ENCODE measurements at regions not wholly inside any gene's neighbourhood (a gene's known extent, or its start where the extent isn't known, plus 50 kb on each side); places are given as distances from the start of the nearest gene placed in this dataset.

DNA sequence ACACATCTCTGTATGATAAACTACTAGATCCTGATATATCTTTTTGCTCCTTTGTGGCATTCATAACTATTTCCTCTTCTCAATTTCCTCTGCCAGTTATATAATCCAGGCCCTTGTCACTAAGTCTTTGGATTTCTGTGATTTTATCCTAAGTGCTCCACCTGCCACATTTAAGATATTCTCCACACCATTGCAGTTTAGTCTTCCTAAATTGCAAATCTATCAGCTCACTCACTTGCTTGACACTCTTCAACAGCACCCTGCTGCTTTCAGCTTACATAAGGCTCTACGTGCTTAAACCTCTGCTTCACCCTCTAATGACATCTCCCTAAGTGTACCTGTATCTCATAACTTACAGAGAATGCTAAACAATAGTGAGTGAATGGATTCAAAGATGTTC is 1032.2 kb upstream of the SEL1L start:
- no peak for DNase-seq (ENCODE audit: low read depth, low spot score)
- Histone ChIP-seq H3K4me3 (no peak overlapping the region), H3K36me3 (ENCODE audit: insufficient read depth, low read length) (no peaks in the 10 kb centered on the region), H3K9ac (ENCODE audit: insufficient read length) (no peak overlapping the region), H3K27ac (no peak overlapping the region), H3K9me3 (ENCODE audit: low read depth, low read length) (no peaks in the 10 kb centered on the region)
- TF ChIP-seq POLR2AphosphoS5 (IDR thresholded peaks at IDR 0.05; ENCODE audit: borderline replicate concordance, low read depth, low read length) (no peak), FOXP2 (optimal IDR thresholded peaks at IDR 0.05; ENCODE audit: control extremely low read depth, extremely low read length, insufficient read depth) (no peak), EZH2 (IDR thresholded peaks at IDR 0.05) (no peak)

DNA sequence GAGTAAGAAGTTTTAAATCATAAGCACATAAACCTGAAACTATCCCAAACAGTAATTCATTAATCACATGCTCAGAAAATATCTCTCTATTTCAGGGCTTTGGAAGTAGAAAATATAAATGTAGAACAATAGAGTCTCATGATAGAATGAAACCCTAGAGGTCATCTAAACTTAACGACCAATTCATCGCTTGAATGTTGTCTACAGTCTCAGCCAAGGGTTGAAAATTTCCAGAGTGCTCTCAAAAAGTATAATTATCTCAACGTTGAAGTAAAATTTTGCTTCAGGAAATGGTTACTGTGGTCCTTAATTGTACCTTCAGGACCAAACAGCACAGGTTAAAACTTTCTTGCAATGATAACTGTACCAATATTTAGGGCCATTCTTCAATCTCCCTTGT is 1053.6 kb upstream of the SEL1L start:
- TF ChIP-seq POLR2AphosphoS5 (IDR thresholded peaks at IDR 0.05; ENCODE audit: borderline replicate concordance, low read depth, low read length) (no peak), FOXP2 (optimal IDR thresholded peaks at IDR 0.05; ENCODE audit: control extremely low read depth, extremely low read length, insufficient read depth) (no peak), EZH2 (IDR thresholded peaks at IDR 0.05) (no peak)
- Histone ChIP-seq H3K9ac (ENCODE audit: insufficient read length) (no peak overlapping the region), H3K4me3 (no peak overlapping the region), H3K36me3 (ENCODE audit: insufficient read depth, low read length) (no peaks in the 10 kb centered on the region), H3K27ac (no peak overlapping the region), H3K9me3 (ENCODE audit: low read depth, low read length) (no peaks in the 10 kb centered on the region)
- no peak for DNase-seq (ENCODE audit: low read depth, low spot score)

DNA sequence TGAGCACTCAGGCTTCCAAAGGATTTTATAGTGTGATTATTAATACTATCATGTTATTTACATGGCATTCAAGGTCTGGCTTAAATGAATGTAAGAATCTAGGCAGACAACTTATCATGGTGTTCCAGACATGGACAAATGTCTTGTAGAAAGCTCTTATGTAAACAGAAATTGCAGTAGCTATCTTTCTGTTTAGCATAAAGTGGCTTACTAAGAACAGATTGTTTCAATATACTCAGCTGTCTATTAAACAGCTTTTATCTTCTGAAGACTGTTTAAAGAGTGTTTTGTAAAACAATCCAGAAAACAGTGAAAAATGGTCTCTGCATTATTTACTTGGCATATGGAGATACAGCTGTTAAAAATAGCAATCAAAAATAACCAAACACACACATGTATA is 1061.8 kb upstream of the SEL1L start:
- Histone ChIP-seq H3K9me3 (ENCODE audit: low read depth, low read length) (no peaks in the 10 kb centered on the region), H3K9ac (ENCODE audit: insufficient read length) (no peak overlapping the region)

DNA sequence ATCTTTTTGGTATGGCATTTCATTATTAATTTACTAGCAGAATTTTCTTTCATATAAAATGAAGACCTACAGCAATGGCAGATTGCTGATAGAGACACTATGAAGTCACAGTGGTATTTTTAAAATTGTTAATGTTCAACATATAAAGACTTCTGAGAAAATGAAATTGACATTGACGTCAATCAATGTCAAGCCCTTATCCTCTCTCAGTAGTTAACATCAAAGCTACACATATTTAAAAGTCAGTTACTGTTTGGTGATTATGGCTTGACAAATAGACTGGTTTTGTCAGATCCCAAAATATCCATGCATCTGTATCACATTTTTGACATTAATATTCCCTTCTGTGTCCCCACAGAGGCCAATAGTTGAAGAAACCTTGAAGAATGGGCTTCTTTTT is 1069.1 kb upstream of the SEL1L start:
- no peak for TF ChIP-seq POLR2AphosphoS5 (IDR thresholded peaks at IDR 0.05; ENCODE audit: borderline replicate concordance, low read depth, low read length)
- no peak for TF ChIP-seq EZH2 (IDR thresholded peaks at IDR 0.05)
- no peak for TF ChIP-seq FOXP2 (optimal IDR thresholded peaks at IDR 0.05; ENCODE audit: control extremely low read depth, extremely low read length, insufficient read depth)
- no peak overlapping the region for H3K4me3 ChIP-seq
- H3K36me3 ChIP-seq (ENCODE audit: insufficient read depth, low read length), result no peaks in the 10 kb centered on the region
- H3K27ac ChIP-seq, result no peak overlapping the region
- DNase-seq (ENCODE audit: low read depth, low spot score), result no peak
- no peak overlapping the region for H3K9ac ChIP-seq (ENCODE audit: insufficient read length)
- no peaks in the 10 kb centered on the region for H3K9me3 ChIP-seq (ENCODE audit: low read depth, low read length)

More for the DNA sequence above, 1061.8 kb upstream of the SEL1L start:
- no peak for DNase-seq (ENCODE audit: low read depth, low spot score)
- H3K36me3 ChIP-seq (ENCODE audit: insufficient read depth, low read length), result no peaks in the 10 kb centered on the region
- H3K27ac ChIP-seq, result no peak overlapping the region
- TF ChIP-seq EZH2 (IDR thresholded peaks at IDR 0.05) (no peak), FOXP2 (optimal IDR thresholded peaks at IDR 0.05; ENCODE audit: control extremely low read depth, extremely low read length, insufficient read depth) (no peak), POLR2AphosphoS5 (IDR thresholded peaks at IDR 0.05; ENCODE audit: borderline replicate concordance, low read depth, low read length) (no peak)
- no peak overlapping the region for H3K4me3 ChIP-seq

DNA sequence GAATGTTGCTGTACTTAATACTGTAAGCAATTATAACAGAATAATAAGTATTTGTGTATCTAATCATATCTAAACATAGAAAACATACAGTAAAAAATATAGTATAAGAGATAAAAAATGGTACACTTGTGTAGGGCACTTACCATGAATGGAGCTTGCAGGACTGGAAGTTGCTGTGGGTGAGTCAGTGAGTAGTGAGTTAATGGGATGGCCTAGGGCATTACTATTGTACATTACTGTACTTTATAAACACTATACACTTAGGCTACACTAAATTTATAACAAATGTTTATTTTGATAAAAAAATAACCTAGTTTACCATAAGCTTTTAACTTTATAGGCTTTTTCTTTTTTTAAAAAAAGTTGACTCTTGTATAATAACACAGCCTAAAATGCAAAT is 1071.2 kb upstream of the SEL1L start:
- Histone ChIP-seq H3K4me3 (no peak overlapping the region), H3K9ac (ENCODE audit: insufficient read length) (no peak overlapping the region), H3K27ac (no peak overlapping the region), H3K9me3 (ENCODE audit: low read depth, low read length) (no peaks in the 10 kb centered on the region), H3K36me3 (ENCODE audit: insufficient read depth, low read length) (no peaks in the 10 kb centered on the region)
- no peak for DNase-seq (ENCODE audit: low read depth, low spot score)
- TF ChIP-seq EZH2 (IDR thresholded peaks at IDR 0.05), result no peak
- TF ChIP-seq POLR2AphosphoS5 (IDR thresholded peaks at IDR 0.05; ENCODE audit: borderline replicate concordance, low read depth, low read length), result no peak
- TF ChIP-seq FOXP2 (optimal IDR thresholded peaks at IDR 0.05; ENCODE audit: control extremely low read depth, extremely low read length, insufficient read depth), result no peak

DNA sequence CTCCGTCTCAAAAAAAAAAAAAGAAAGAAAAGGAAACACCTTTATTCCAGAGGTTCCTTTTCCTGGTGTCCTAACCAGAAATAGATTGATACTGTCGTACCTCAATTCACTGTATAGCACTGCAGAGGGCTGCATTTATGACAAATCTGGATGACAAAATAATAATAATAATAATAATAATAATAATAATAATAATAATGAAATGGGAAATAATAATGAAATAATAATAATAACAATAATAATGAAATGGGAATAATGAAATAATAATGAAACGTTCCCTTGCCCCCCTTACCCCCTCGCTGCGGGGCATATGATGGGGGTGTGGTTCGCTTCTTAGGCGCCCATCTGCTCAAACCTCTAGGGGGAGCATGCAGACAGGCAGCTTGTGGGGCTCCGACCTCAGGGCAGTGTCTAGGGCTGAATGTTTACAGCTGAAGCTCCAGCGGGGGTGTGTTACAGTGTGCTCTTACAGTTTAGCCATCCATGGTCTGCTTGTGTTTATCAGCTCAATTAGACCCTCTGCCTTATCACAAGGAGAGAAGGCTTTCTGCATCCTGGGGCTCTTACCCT is 1088.3 kb upstream of the SEL1L start:
- H3K36me3 ChIP-seq (ENCODE audit: insufficient read depth, low read length), result no peaks in the 10 kb centered on the region
- no peak overlapping the region for H3K4me3 ChIP-seq
- H3K9ac ChIP-seq (ENCODE audit: insufficient read length), result no peak overlapping the region
- TF ChIP-seq FOXP2 (optimal IDR thresholded peaks at IDR 0.05; ENCODE audit: control extremely low read depth, extremely low read length, insufficient read depth), result no peak
- DNase-seq (ENCODE audit: low read depth, low spot score), result no peak
- no peak overlapping the region for H3K27ac ChIP-seq
- H3K9me3 ChIP-seq (ENCODE audit: low read depth, low read length), result no peaks in the 10 kb centered on the region

DNA sequence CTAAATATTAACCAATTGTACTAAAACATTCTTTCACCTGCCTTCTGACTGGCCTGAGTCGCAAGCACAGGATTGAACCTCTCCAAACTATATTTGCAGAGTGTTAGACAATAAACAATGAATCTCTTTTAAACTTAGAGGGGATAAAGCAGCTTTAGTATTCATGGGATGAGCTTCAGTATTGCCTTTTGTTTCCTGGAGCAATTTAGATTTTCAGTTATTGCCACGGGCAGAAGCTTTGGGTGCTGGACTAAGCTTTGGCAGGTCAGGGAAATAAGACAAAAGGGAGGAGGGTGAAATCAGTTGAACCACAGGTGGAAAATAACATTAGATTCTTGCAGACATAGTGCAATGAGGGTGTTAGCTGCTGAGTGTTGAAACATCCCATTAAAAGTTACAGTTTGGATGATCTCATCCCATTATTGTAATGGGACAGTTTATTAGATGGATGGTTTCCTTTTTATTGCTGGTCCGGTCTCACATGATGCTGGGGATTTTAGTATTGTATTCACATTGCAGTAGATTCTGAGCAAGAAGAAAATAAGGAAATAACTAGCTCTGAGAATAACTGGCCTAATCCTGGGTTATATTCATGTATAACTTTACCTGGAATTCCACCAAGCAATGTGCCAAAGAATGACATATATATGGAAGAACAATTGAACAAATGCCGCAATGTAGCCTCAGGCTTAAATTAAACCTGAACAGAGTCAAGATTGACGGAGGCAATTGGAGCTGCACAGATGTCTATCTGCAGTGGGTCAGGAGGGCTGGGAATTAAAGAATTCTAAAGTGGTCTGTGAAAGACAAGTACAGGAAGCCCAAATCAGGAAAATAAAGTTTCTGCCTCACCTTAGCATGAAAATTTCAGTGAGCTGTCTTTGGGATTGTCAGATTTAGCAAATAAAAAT is 1092.8 kb upstream of the SEL1L start:
- no peak overlapping the region for H3K4me3 ChIP-seq
- H3K27ac ChIP-seq, result no peak overlapping the region
- H3K9ac ChIP-seq (ENCODE audit: insufficient read length), result no peak overlapping the region
- TF ChIP-seq EZH2 (IDR thresholded peaks at IDR 0.05), result no peak
- no peak for TF ChIP-seq POLR2AphosphoS5 (IDR thresholded peaks at IDR 0.05; ENCODE audit: borderline replicate concordance, low read depth, low read length)
- TF ChIP-seq FOXP2 (optimal IDR thresholded peaks at IDR 0.05; ENCODE audit: control extremely low read depth, extremely low read length, insufficient read depth), result no peak
- no peaks in the 10 kb centered on the region for H3K9me3 ChIP-seq (ENCODE audit: low read depth, low read length)
- no peaks in the 10 kb centered on the region for H3K36me3 ChIP-seq (ENCODE audit: insufficient read depth, low read length)
- no peak for DNase-seq (ENCODE audit: low read depth, low spot score)

DNA sequence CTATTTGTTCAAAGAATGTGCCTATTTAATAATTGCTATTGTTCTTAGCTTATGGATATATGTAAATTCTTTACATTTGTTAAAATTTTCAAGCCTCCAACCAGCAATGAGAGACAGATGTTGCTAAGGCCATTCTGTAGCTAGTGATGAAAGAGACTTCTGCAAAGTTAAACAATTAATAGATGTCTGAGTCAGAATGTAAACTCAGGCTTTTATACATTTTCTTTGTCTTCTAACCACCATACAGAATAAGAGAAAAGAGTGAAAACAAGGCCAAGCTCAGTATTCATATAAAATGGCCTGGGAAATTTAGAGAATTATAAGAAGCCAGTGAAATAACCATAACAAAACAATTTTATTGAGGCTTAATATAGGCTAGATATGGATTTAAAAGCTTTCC is 1102.3 kb upstream of the SEL1L start:
- Histone ChIP-seq H3K4me3 (no peak overlapping the region), H3K9me3 (ENCODE audit: low read depth, low read length) (no peaks in the 10 kb centered on the region), H3K36me3 (ENCODE audit: insufficient read depth, low read length) (no peaks in the 10 kb centered on the region), H3K9ac (ENCODE audit: insufficient read length) (no peak overlapping the region), H3K27ac (no peak overlapping the region)
- DNase-seq (ENCODE audit: low read depth, low spot score), result no peak
- TF ChIP-seq EZH2 (IDR thresholded peaks at IDR 0.05), result no peak
- TF ChIP-seq FOXP2 (optimal IDR thresholded peaks at IDR 0.05; ENCODE audit: control extremely low read depth, extremely low read length, insufficient read depth), result no peak
- no peak for TF ChIP-seq POLR2AphosphoS5 (IDR thresholded peaks at IDR 0.05; ENCODE audit: borderline replicate concordance, low read depth, low read length)
